ENCODE measurements at regions not wholly inside any gene's neighbourhood (a gene's known extent, or its start where the extent isn't known, plus 50 kb on each side); places are given as distances from the start of the nearest gene placed in this dataset.

- H3K27me3 ChIP-seq = peaks cover 13% of the 10 kb centered on the region
- no peak overlapping the region for H3K4me3 ChIP-seq
- no peaks in the 10 kb centered on the region for H3K36me3 ChIP-seq
- no peak for ATAC-seq
- no peak overlapping the region for H3K27ac ChIP-seq
- no peaks in the 10 kb centered on the region for H3K4me1 ChIP-seq
- no peak for TF ChIP-seq POLR2A (IDR thresholded peaks at IDR 0.05)
- no peak for TF ChIP-seq POLR2AphosphoS5 (IDR thresholded peaks at IDR 0.05)
- no peak for TF ChIP-seq EP300 (IDR thresholded peaks at IDR 0.05)
- TF ChIP-seq, protein P1, sequence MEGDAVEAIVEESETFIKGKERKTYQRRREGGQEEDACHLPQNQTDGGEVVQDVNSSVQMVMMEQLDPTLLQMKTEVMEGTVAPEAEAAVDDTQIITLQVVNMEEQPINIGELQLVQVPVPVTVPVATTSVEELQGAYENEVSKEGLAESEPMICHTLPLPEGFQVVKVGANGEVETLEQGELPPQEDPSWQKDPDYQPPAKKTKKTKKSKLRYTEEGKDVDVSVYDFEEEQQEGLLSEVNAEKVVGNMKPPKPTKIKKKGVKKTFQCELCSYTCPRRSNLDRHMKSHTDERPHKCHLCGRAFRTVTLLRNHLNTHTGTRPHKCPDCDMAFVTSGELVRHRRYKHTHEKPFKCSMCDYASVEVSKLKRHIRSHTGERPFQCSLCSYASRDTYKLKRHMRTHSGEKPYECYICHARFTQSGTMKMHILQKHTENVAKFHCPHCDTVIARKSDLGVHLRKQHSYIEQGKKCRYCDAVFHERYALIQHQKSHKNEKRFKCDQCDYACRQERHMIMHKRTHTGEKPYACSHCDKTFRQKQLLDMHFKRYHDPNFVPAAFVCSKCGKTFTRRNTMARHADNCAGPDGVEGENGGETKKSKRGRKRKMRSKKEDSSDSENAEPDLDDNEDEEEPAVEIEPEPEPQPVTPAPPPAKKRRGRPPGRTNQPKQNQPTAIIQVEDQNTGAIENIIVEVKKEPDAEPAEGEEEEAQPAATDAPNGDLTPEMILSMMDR (IDR thresholded peaks at IDR 0.05) = no peak
- 51 to 52% methylated on average over 4 of the region's 4 CpGs for WGBS, 2 donors (ENCODE audit: low coverage in 1 of 2)
- peaks cover 0 to 3% (median 0%) of the 10 kb centered on the region in 3 donors for H3K9me3 ChIP-seq
Measured at GRCh38 chr15:27702581-27702980, 396.5 kb downstream of the OCA2 start.

- 100% methylated on average over 1 to 2 of the region's 11 CpGs for WGBS, 2 donors (ENCODE audit: low coverage in 1 of 2)
- H3K9me3 ChIP-seq = no peaks in the 10 kb centered on the region
- H3K27me3 ChIP-seq = peaks cover 13% of the 10 kb centered on the region
- H3K27ac ChIP-seq = no peak overlapping the region
- H3K36me3 ChIP-seq = no peaks in the 10 kb centered on the region
- no peaks in the 10 kb centered on the region for H3K4me1 ChIP-seq
- H3K4me3 ChIP-seq = no peak overlapping the region
- no peak for ATAC-seq
- TF ChIP-seq, protein P1 (IDR thresholded peaks at IDR 0.05) = no peak
- no peak for TF ChIP-seq POLR2A (IDR thresholded peaks at IDR 0.05)
- TF ChIP-seq POLR2AphosphoS5 (IDR thresholded peaks at IDR 0.05) = no peak
- TF ChIP-seq EP300 (IDR thresholded peaks at IDR 0.05) = no peak
Measured at GRCh38 chr15:27701956-27702355, 397.2 kb downstream of the OCA2 start.

- no peaks in the 10 kb centered on the region for H3K4me1 ChIP-seq
- peaks cover 13% of the 10 kb centered on the region for H3K27me3 ChIP-seq
- no peak for ATAC-seq
- H3K4me3 ChIP-seq = no peak overlapping the region
- WGBS, 2 donors (ENCODE audit: low coverage in 1 of 2) = 75 to 79% methylated on average over 3 of the region's 3 CpGs
- H3K27ac ChIP-seq = no peak overlapping the region
- no peaks in the 10 kb centered on the region for H3K36me3 ChIP-seq
- TF ChIP-seq POLR2AphosphoS5 (IDR thresholded peaks at IDR 0.05) (no peak), POLR2A (IDR thresholded peaks at IDR 0.05) (no peak), EP300 (IDR thresholded peaks at IDR 0.05) (no peak)
- TF ChIP-seq, protein P1 (IDR thresholded peaks at IDR 0.05) = no peak
- no peaks in the 10 kb centered on the region for H3K9me3 ChIP-seq
Measured at GRCh38 chr15:27701014-27701413, 398.1 kb downstream of the OCA2 start.

DNA sequence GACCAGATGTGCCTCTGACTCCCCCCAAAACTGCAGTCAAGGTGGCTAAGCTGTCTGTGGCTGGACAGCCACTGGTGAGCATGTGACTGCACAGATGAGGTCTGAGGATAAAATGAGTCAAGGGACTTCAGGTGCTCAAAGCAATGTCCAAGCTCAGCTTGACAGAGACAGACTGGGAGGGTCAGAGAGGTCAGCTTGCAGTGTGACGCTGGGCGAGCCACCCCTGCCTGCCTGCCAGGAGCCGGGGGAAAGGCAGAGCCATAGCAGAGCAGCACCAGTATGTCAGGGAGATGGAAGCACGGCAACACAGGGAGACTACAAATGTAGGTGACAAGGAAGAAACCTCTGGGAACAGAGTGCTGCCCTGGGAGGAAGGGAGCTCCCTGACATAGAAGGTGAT, 399.4 kb downstream of the OCA2 start:
- ATAC-seq = no peak
- no peak overlapping the region for H3K4me3 ChIP-seq
- no peaks in the 10 kb centered on the region for H3K9me3 ChIP-seq
- H3K4me1 ChIP-seq = no peaks in the 10 kb centered on the region
- 27 to 50% methylated on average over 4 of the region's 4 CpGs for WGBS, 2 donors (ENCODE audit: low coverage in 1 of 2)
- peaks cover 13% of the 10 kb centered on the region for H3K27me3 ChIP-seq
- no peak overlapping the region for H3K27ac ChIP-seq
- TF ChIP-seq, protein P1 (IDR thresholded peaks at IDR 0.05) = no peak
- TF ChIP-seq POLR2AphosphoS5 (IDR thresholded peaks at IDR 0.05) = no peak
- TF ChIP-seq POLR2A (IDR thresholded peaks at IDR 0.05) = no peak
- no peak for TF ChIP-seq EP300 (IDR thresholded peaks at IDR 0.05)
- H3K36me3 ChIP-seq = no peaks in the 10 kb centered on the region

GRCh38 chr15:27696530-27696929, 402.6 kb downstream of the OCA2 start:
- TF ChIP-seq POLR2AphosphoS5 (IDR thresholded peaks at IDR 0.05) = no peak
- TF ChIP-seq POLR2A (IDR thresholded peaks at IDR 0.05) = no peak
- no peak for TF ChIP-seq EP300 (IDR thresholded peaks at IDR 0.05)
- ATAC-seq = no peak
- no peaks in the 10 kb centered on the region for H3K9me3 ChIP-seq
- peaks cover under 1% of the 10 kb centered on the region for H3K27me3 ChIP-seq
- no peaks in the 10 kb centered on the region for H3K4me1 ChIP-seq
- H3K27ac ChIP-seq = no peak overlapping the region
- no peaks in the 10 kb centered on the region for H3K36me3 ChIP-seq
- H3K4me3 ChIP-seq = no peak overlapping the region
- WGBS, 2 donors (ENCODE audit: low coverage in 1 of 2) = 50 to 54% methylated on average over 2 to 3 of the region's 4 CpGs
